ENCODE measurements at regions not wholly inside any gene's neighbourhood (a gene's known extent, or its start where the extent isn't known, plus 50 kb on each side); places are given as distances from the start of the nearest gene placed in this dataset.

DNA sequence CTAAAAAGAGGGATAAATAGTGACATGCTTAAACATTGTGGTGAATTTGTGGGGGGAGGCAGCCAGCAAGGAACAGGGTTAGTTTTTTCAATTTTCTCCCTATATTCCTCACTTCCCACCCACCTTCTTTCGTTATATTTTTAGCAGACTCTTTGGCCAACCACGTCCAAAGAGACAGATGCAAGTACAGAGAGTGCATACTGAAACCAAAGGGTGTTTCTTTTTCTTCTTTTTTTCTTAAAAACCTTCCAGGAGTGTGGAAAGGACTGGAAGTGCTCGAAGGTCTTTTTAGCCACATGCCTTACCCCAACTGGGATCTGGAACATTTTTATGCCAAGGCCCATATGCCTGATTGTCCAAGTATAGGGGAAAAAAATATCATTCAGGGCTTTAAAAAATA, 59.0 kb downstream of the TNP1 start (continued):
- TF ChIP-seq, protein P1, sequence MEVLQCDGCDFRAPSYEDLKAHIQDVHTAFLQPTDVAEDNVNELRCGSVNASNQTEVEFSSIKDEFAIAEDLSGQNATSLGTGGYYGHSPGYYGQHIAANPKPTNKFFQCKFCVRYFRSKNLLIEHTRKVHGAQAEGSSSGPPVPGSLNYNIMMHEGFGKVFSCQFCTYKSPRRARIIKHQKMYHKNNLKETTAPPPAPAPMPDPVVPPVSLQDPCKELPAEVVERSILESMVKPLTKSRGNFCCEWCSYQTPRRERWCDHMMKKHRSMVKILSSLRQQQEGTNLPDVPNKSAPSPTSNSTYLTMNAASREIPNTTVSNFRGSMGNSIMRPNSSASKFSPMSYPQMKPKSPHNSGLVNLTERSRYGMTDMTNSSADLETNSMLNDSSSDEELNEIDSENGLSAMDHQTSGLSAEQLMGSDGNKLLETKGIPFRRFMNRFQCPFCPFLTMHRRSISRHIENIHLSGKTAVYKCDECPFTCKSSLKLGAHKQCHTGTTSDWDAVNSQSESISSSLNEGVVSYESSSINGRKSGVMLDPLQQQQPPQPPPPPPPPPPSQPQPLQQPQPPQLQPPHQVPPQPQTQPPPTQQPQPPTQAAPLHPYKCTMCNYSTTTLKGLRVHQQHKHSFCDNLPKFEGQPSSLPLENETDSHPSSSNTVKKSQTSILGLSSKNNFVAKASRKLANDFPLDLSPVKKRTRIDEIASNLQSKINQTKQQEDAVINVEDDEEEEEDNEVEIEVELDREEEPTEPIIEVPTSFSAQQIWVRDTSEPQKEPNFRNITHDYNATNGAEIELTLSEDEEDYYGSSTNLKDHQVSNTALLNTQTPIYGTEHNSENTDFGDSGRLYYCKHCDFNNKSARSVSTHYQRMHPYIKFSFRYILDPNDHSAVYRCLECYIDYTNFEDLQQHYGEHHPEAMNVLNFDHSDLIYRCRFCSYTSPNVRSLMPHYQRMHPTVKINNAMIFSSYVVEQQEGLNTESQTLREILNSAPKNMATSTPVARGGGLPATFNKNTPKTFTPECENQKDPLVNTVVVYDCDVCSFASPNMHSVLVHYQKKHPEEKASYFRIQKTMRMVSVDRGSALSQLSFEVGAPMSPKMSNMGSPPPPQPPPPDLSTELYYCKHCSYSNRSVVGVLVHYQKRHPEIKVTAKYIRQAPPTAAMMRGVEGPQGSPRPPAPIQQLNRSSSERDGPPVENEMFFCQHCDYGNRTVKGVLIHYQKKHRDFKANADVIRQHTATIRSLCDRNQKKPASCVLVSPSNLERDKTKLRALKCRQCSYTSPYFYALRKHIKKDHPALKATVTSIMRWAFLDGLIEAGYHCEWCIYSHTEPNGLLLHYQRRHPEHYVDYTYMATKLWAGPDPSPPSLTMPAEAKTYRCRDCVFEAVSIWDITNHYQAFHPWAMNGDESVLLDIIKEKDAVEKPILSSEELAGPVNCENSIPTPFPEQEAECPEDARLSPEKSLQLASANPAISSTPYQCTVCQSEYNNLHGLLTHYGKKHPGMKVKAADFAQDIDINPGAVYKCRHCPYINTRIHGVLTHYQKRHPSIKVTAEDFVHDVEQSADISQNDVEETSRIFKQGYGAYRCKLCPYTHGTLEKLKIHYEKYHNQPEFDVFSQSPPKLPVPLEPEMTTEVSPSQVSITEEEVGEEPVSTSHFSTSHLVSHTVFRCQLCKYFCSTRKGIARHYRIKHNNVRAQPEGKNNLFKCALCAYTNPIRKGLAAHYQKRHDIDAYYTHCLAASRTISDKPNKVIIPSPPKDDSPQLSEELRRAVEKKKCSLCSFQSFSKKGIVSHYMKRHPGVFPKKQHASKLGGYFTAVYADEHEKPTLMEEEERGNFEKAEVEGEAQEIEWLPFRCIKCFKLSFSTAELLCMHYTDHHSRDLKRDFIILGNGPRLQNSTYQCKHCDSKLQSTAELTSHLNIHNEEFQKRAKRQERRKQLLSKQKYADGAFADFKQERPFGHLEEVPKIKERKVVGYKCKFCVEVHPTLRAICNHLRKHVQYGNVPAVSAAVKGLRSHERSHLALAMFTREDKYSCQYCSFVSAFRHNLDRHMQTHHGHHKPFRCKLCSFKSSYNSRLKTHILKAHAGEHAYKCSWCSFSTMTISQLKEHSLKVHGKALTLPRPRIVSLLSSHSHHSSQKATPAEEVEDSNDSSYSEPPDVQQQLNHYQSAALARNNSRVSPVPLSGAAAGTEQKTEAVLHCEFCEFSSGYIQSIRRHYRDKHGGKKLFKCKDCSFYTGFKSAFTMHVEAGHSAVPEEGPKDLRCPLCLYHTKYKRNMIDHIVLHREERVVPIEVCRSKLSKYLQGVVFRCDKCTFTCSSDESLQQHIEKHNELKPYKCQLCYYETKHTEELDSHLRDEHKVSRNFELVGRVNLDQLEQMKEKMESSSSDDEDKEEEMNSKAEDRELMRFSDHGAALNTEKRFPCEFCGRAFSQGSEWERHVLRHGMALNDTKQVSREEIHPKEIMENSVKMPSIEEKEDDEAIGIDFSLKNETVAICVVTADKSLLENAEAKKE (CRISPR knock-in tag; IDR thresholded peaks at IDR 0.05): no peak
- no peak for TF ChIP-seq NANOG (IDR thresholded peaks at IDR 0.05; ENCODE audit: borderline replicate concordance)
- no peak for TF ChIP-seq CREB1 (CRISPR knock-in tag; IDR thresholded peaks at IDR 0.05; ENCODE audit: low read depth)
- TF ChIP-seq STAT1 (IDR thresholded peaks at IDR 0.05; ENCODE audit: unreplicated experiment): no peak
- no peak for TF ChIP-seq EZH2phosphoT487 (IDR thresholded peaks at IDR 0.05; ENCODE audit: unreplicated experiment)
- no peak for TF ChIP-seq POLR2AphosphoS5 (IDR thresholded peaks at IDR 0.05; ENCODE audit: low read depth)

DNA sequence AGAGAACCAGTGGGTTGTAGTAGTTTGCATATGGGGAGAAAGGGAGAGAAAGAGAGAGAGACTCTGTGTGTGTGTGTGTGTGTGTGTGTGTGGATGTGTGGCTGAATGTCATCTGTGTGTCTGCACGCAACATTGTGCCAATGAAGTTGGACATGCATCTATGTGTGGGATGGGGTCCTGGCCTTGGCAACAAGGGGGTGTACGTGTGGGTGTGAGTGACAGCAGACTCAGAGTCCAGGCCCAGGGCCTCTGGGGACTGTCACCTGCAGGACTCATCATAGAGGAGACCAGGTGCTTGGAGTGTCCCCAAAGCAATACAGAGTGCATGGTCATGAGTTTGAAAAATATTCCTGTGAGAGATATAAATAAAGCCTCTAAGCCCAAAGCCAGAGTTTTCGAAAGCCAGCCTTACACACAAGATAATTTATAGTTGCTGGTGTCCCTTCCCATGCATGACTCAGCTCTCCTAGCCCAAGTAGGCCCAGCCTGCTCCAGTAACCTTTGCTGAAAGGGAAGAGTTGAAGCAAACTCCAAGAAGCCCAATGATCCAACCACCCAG, 59.9 kb downstream of the TNP1 start:
- Histone ChIP-seq H2AFZ (no peak overlapping the region), H3K27me3 (ENCODE audit: insufficient read depth) (no peaks in the 10 kb centered on the region), H3K4me1 (ENCODE audit: insufficient read depth) (no peaks in the 10 kb centered on the region), H3F3A (replicated peaks; ENCODE audit: low read depth) (no peaks in the 10 kb centered on the region), H3K79me2 (replicated peaks; ENCODE audit: insufficient read depth) (no peaks in the 10 kb centered on the region), H4K20me1 (replicated peaks; ENCODE audit: insufficient read depth) (no peaks in the 10 kb centered on the region), H3K4me3 (no peak overlapping the region), H3K9me2 (ENCODE audit: insufficient read depth) (0 out of 2 replicates have a peak, but pooled peaks cover 11% of the 10 kb centered on the region), H3K4me2 (no peak overlapping the region), H3K36me3 (ENCODE audit: insufficient read depth) (no peaks in the 10 kb centered on the region), H3K27ac (ENCODE audit: low read depth) (no peak overlapping the region)
- no peaks in the 10 kb centered on the region for H3K27me3 Mint-ChIP-seq (ENCODE audit: insufficient read depth, low read depth, poor library complexity)
- ATAC-seq (no peak), DNase-seq (ENCODE audit: low spot score) (no peak)
- H3K36me3 Mint-ChIP-seq (ENCODE audit: low read depth): no peaks in the 10 kb centered on the region
- H3K4me3 Mint-ChIP-seq: no peak overlapping the region
- H3K27ac Mint-ChIP-seq: no peak overlapping the region
- no peaks in the 10 kb centered on the region for H3K9me3 Mint-ChIP-seq
- H3K4me1 Mint-ChIP-seq: no peaks in the 10 kb centered on the region
- TF ChIP-seq POLR2AphosphoS5 (IDR thresholded peaks at IDR 0.05; ENCODE audit: low read depth) (no peak), EZH2 (IDR thresholded peaks at IDR 0.05; ENCODE audit: low read depth, unreplicated experiment) (no peak), NANOG (IDR thresholded peaks at IDR 0.05; ENCODE audit: borderline replicate concordance) (no peak), CREB1 (CRISPR knock-in tag; IDR thresholded peaks at IDR 0.05; ENCODE audit: low read depth) (no peak), EZH2phosphoT487 (IDR thresholded peaks at IDR 0.05; ENCODE audit: unreplicated experiment) (no peak), ZNF331 (CRISPR knock-in tag; IDR thresholded peaks at IDR 0.05; ENCODE audit: low read depth) (no peak)
- TF ChIP-seq, protein P2, sequence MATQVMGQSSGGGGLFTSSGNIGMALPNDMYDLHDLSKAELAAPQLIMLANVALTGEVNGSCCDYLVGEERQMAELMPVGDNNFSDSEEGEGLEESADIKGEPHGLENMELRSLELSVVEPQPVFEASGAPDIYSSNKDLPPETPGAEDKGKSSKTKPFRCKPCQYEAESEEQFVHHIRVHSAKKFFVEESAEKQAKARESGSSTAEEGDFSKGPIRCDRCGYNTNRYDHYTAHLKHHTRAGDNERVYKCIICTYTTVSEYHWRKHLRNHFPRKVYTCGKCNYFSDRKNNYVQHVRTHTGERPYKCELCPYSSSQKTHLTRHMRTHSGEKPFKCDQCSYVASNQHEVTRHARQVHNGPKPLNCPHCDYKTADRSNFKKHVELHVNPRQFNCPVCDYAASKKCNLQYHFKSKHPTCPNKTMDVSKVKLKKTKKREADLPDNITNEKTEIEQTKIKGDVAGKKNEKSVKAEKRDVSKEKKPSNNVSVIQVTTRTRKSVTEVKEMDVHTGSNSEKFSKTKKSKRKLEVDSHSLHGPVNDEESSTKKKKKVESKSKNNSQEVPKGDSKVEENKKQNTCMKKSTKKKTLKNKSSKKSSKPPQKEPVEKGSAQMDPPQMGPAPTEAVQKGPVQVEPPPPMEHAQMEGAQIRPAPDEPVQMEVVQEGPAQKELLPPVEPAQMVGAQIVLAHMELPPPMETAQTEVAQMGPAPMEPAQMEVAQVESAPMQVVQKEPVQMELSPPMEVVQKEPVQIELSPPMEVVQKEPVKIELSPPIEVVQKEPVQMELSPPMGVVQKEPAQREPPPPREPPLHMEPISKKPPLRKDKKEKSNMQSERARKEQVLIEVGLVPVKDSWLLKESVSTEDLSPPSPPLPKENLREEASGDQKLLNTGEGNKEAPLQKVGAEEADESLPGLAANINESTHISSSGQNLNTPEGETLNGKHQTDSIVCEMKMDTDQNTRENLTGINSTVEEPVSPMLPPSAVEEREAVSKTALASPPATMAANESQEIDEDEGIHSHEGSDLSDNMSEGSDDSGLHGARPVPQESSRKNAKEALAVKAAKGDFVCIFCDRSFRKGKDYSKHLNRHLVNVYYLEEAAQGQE (IDR thresholded peaks at IDR 0.05; ENCODE audit: unreplicated experiment): no peak
- TF ChIP-seq, protein P3, sequence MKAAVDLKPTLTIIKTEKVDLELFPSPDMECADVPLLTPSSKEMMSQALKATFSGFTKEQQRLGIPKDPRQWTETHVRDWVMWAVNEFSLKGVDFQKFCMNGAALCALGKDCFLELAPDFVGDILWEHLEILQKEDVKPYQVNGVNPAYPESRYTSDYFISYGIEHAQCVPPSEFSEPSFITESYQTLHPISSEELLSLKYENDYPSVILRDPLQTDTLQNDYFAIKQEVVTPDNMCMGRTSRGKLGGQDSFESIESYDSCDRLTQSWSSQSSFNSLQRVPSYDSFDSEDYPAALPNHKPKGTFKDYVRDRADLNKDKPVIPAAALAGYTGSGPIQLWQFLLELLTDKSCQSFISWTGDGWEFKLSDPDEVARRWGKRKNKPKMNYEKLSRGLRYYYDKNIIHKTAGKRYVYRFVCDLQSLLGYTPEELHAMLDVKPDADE (IDR thresholded peaks at IDR 0.05): no peak
- TF ChIP-seq, protein P4, sequence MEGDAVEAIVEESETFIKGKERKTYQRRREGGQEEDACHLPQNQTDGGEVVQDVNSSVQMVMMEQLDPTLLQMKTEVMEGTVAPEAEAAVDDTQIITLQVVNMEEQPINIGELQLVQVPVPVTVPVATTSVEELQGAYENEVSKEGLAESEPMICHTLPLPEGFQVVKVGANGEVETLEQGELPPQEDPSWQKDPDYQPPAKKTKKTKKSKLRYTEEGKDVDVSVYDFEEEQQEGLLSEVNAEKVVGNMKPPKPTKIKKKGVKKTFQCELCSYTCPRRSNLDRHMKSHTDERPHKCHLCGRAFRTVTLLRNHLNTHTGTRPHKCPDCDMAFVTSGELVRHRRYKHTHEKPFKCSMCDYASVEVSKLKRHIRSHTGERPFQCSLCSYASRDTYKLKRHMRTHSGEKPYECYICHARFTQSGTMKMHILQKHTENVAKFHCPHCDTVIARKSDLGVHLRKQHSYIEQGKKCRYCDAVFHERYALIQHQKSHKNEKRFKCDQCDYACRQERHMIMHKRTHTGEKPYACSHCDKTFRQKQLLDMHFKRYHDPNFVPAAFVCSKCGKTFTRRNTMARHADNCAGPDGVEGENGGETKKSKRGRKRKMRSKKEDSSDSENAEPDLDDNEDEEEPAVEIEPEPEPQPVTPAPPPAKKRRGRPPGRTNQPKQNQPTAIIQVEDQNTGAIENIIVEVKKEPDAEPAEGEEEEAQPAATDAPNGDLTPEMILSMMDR (conservative IDR thresholded peaks at IDR 0.05; ENCODE audit: low read depth in 2 of 2): no peak

All from GM23338 (cell line).